ENCODE measurements at regions not wholly inside any gene's neighbourhood (a gene's known extent, or its start where the extent isn't known, plus 50 kb on each side); places are given as distances from the start of the nearest gene placed in this dataset.
"Not testable (repeated sequence)": the region's sequence is repeated elsewhere in the genome, so short reads cannot be mapped to it uniquely, and the experiment has no call there.

DNA sequence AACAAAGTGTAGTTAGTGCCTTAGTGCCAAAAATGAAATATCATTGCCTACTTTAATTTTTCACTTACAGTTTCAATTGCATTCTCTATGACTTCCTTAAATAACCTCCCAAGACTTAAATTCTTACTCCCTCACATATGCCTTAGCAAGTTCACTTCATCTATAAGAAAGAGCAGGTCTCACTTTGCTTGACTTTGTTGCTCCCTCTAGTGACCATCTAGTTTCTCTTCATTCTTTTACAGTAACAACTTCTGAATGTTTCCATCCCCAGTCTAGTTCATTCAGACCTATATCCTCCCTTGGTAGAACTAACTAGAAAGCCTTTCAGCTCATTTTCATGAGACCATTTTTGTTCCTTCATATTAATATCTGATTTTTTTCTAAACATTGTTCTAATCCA lies 2377.6 kb downstream of the EPHA3 start:
- H3K4me3 ChIP-seq (ENCODE audit: extremely low read depth in 1 of 4, insufficient read depth in 2 of 4, low read depth in 3 of 4, low read length in 4 of 4); H3K27me3 ChIP-seq (replicated peaks in 1 of 4; ENCODE audit: control insufficient read depth in 3 of 4, extremely low read depth in 1 of 4, insufficient read depth in 3 of 4, low read length in 3 of 4); H3K56ac ChIP-seq (replicated peaks; ENCODE audit: insufficient read length, low read depth, low read length); H3K23ac ChIP-seq (ENCODE audit: insufficient read length); CTCF ChIA-PET (ENCODE audit: partially characterized antibody); H3K14ac ChIP-seq (ENCODE audit: insufficient read length); DNase-seq (ENCODE audit: low read depth in 1 of 2, low spot score in 2 of 2); H3K23me2 ChIP-seq (ENCODE audit: low read depth, low read length); H3K9me3 ChIP-seq (ENCODE audit: insufficient read depth in 2 of 2, low read depth in 1 of 2, low read length in 1 of 2); H2AFZ ChIP-seq (ENCODE audit: low read length); H3K18ac ChIP-seq (ENCODE audit: extremely low read depth, low read length); H3K36me3 ChIP-seq (ENCODE audit: control insufficient read depth in 2 of 4, insufficient read depth in 4 of 4, low read length in 3 of 4); H2BK120ac ChIP-seq (replicated peaks; ENCODE audit: low read depth, low read length); H4K20me1 ChIP-seq (replicated peaks in 1 of 2; ENCODE audit: control insufficient read depth in 1 of 2, insufficient read depth in 2 of 2, low read length in 2 of 2); H2BK12ac ChIP-seq (ENCODE audit: low read depth, low read length); H3K79me1 ChIP-seq (ENCODE audit: low read depth, low read length); H3K79me2 ChIP-seq (ENCODE audit: control insufficient read depth in 1 of 2, insufficient read depth in 2 of 2, low read length in 2 of 2); H3K27ac ChIP-seq (ENCODE audit: low read depth, low read length); H2BK5ac ChIP-seq (ENCODE audit: low read depth, low read length); H3K4me2 ChIP-seq (ENCODE audit: insufficient read depth in 1 of 2, low read depth in 2 of 2, low read length in 2 of 2); H4K5ac ChIP-seq (ENCODE audit: insufficient read length, low read depth, low read length); H3K4me1 ChIP-seq (replicated peaks in 1 of 4; ENCODE audit: control insufficient read depth in 3 of 4, insufficient read depth in 4 of 4, low read length in 3 of 4); H2AK5ac ChIP-seq (ENCODE audit: low read depth, low read length); FAIRE-seq; H4K8ac ChIP-seq (ENCODE audit: extremely low read depth, insufficient read depth, low read length); H4K91ac ChIP-seq (replicated peaks; ENCODE audit: insufficient read length, low read length); POLR2A ChIA-PET (ENCODE audit: partially characterized antibody); H3K4ac ChIP-seq (replicated peaks; ENCODE audit: insufficient read length, low read depth, low read length); H2BK20ac ChIP-seq (ENCODE audit: low read length); H3K9ac ChIP-seq (replicated peaks in 1 of 4; ENCODE audit: extremely low read depth in 1 of 4, low read depth in 3 of 4, low read length in 3 of 4); H2BK15ac ChIP-seq (ENCODE audit: low read length): not testable (repeated sequence)
- TF ChIP-seq RAD21 (IDR thresholded peaks at IDR 0.05 in 1 of 2, conservative IDR thresholded peaks at IDR 0.05 in 1 of 2; ENCODE audit: low read depth in 2 of 2, low read length in 2 of 2): 0 out of 4 replicates have a peak, but pooled peaks of 1 of the 2 experiments have one; percentile 8

DNA sequence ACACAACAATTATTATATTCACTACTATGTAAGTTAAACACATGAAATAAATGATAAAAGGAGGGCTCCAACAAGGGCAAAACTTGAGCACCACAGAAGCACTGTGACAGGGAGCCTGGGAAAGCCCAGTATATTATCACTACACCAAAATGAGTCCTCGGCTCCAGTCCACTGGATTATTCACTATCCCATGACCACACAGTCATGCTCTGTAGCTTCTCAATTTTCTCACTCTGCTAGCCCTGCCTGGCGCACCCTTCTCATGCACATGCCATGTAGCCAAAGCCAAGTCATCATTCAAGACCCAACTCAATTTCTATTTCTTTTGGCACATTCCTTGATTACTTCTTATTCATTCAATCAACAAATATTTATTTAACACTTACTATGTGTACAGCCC lies 2378.5 kb downstream of the EPHA3 start:
- H2BK5ac ChIP-seq (ENCODE audit: low read depth, low read length); H2BK12ac ChIP-seq (ENCODE audit: low read depth, low read length); H3K9ac ChIP-seq (replicated peaks in 1 of 4; ENCODE audit: extremely low read depth in 1 of 4, low read depth in 3 of 4, low read length in 3 of 4); FAIRE-seq; H3K23ac ChIP-seq (ENCODE audit: insufficient read length); H3K23me2 ChIP-seq (ENCODE audit: low read depth, low read length); H3K14ac ChIP-seq (ENCODE audit: insufficient read length); H4K8ac ChIP-seq (ENCODE audit: extremely low read depth, insufficient read depth, low read length); H3K56ac ChIP-seq (replicated peaks; ENCODE audit: insufficient read length, low read depth, low read length); H4K20me1 ChIP-seq (replicated peaks in 1 of 2; ENCODE audit: control insufficient read depth in 1 of 2, insufficient read depth in 2 of 2, low read length in 2 of 2); H3K27ac ChIP-seq (ENCODE audit: low read depth, low read length); H2BK15ac ChIP-seq (ENCODE audit: low read length); H3K4me3 ChIP-seq (ENCODE audit: extremely low read depth in 1 of 4, insufficient read depth in 2 of 4, low read depth in 3 of 4, low read length in 4 of 4); H3K36me3 ChIP-seq (ENCODE audit: control insufficient read depth in 2 of 4, insufficient read depth in 4 of 4, low read length in 3 of 4); H2BK120ac ChIP-seq (replicated peaks; ENCODE audit: low read depth, low read length); H2AK5ac ChIP-seq (ENCODE audit: low read depth, low read length); H3K79me1 ChIP-seq (ENCODE audit: low read depth, low read length); CTCF ChIA-PET (ENCODE audit: partially characterized antibody); H2BK20ac ChIP-seq (ENCODE audit: low read length); H3K4me2 ChIP-seq (ENCODE audit: insufficient read depth in 1 of 2, low read depth in 2 of 2, low read length in 2 of 2); H3K27me3 ChIP-seq (replicated peaks in 1 of 4; ENCODE audit: control insufficient read depth in 3 of 4, extremely low read depth in 1 of 4, insufficient read depth in 3 of 4, low read length in 3 of 4); H3K18ac ChIP-seq (ENCODE audit: extremely low read depth, low read length); H3K79me2 ChIP-seq (ENCODE audit: control insufficient read depth in 1 of 2, insufficient read depth in 2 of 2, low read length in 2 of 2); H4K5ac ChIP-seq (ENCODE audit: insufficient read length, low read depth, low read length); H2AFZ ChIP-seq (ENCODE audit: low read length); POLR2A ChIA-PET (ENCODE audit: partially characterized antibody); DNase-seq (ENCODE audit: low read depth in 1 of 2, low spot score in 2 of 2); H3K4ac ChIP-seq (replicated peaks; ENCODE audit: insufficient read length, low read depth, low read length); H3K9me3 ChIP-seq (ENCODE audit: insufficient read depth in 2 of 2, low read depth in 1 of 2, low read length in 1 of 2); H4K91ac ChIP-seq (replicated peaks; ENCODE audit: insufficient read length, low read length); H3K4me1 ChIP-seq (replicated peaks in 1 of 4; ENCODE audit: control insufficient read depth in 3 of 4, insufficient read depth in 4 of 4, low read length in 3 of 4): not testable (repeated sequence)
- 69% methylated on average over 2 of the region's 2 CpGs; no CpG with 5 or more reads in 1 of the 2 experiments for WGBS, 2 experiments (ENCODE audit: extremely low coverage in 1 of 2, insufficient coverage in 1 of 2, insufficient read length in 1 of 2, insufficient replicate concordance in 2 of 2, low coverage in 1 of 2, low lambda C conversion rate in 2 of 2, missing lambda C conversion rate in 1 of 2)
